NCI-H128 (cell line): ENCODE measurements at regions not wholly inside any gene's neighbourhood (a gene's known extent, or its start where the extent isn't known, plus 50 kb on each side); places are given as distances from the start of the nearest gene placed in this dataset.
"Not testable (repeated sequence)": the region's sequence is repeated elsewhere in the genome, so short reads cannot be mapped to it uniquely, and the experiment has no call there.

Experiments used
- DNase-seq: peaks from one replicate; lab custom pipeline; 2025; ENCODE audit not compliant: unreplicated experiment; lab: John Stamatoyannopoulos, UW

DNA sequence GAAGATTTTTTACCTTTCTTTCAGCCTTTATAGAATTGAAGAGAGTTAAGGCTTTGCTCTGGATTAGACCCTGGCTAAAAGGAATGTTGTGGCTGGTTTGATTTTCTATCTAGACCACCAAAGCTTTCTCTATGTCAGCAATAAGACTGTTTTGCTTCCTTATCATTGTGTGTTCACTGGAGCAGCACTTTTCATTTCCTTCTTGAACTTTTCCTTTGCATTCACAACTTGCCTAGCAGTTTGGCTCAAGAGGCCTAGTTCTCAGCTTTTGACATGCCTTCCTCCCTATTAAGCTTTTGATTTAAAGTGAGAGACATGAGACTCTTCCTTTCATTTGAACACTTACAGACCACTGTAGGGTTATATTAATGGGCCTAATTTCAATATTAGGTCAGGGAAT lies 64.1 kb upstream of the USP15 start:
- DNase-seq, result no peak

DNA sequence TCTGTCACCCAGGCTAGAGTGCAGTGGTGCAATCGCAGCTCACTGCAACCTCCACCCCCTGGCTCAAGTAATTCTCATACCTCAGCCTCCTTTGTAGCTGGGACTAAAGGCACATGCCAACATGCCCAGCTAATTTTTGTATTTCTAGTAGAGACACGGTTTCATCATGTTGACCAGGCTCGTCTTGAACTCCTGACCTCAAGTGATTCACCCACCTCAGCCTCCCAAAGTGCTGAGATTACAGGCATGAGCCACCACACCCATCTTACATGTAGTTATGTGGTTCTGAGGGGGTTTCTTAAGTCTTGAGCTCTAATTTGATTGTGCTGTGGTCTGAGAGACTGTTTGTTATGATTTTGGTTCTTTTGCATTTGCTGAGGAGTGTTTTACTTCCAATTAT lies 57.3 kb upstream of the USP15 start:
- not testable (repeated sequence) for DNase-seq

DNA sequence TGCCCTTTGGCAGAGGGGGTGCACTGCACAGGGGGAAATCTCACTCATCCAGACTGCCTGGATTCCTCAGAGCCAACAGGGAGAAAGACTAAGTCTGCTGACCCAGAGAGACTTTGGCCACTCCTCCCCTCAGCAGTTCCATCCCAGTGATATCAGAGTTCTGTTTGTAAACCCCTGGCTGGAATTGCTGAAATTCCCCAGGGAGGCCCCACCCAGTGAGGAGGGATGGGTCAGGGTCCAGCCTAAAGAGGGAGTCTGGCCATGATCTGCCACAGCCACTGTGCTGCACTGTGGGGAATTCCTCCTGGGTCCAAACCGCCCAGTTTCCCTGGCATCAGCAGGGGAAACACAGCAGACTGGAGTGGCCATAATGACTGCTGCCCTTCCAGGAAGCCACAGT lies 54.9 kb upstream of the USP15 start:
- DNase-seq, result no peak

DNA sequence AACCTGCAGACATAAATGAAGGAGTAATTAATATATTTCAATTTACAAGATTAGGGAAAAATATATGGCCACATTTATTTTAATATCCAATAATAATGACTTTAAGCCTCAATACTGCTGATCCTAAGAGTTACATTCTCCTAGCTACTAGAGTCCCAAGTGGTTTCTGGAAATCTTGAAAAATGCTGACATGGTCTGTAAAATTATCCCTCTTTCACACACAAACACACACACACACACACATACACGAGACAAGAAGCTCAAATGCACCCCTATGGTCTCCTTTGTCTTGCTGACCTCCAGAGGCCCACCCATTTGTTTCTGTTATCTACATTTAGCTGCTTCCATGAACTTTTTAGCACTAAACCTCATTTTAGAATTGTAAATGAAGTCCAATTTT lies 53.0 kb upstream of the USP15 start:
- no peak for DNase-seq
